ENCODE measurements at regions not wholly inside any gene's neighbourhood (a gene's known extent, or its start where the extent isn't known, plus 50 kb on each side); places are given as distances from the start of the nearest gene placed in this dataset.
A peak's percentile ranks its signal among the peaks of the same experiment; 100 is the strongest.

DNA sequence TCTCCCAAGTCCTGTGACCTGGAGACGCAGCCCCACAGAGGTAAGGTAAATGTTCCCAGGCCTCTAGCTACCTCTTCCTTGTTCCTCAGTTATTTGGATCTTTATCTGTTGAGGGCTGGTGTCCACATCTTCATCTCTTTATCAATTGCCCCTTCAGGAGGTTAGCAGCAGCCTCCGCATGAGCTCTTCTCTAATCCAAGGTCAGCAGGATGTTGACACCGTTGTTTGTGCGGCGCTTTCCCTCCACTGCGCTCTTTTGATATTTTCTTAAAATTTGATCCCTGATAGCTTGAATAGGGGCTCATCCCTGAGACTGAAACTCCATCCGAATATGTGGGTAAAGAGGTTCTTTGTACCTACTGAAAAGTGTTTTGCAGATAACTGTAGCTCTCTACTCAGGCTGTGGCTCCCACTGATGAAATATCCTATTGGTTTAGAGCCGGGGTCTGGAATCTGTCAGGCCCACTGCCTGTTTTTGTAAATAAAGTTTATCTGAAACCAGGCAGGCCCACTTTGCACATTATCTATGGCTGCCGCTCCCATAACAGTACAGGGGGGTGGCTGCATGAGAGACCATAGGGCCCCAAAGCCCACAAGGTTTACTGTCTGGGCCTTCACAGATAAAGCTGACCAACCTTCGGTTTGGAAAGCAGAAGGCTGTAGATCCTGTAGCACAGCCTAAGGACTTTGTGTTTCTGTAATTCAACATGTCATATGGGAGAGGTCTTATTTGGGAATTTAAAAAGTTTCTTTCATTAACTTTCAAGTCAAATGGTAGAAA is 362.6 kb downstream of the QKI start (continued):
- TF ChIP-seq ZNF436 (CRISPR knock-in tag; IDR thresholded peaks at IDR 0.05) (no peak), NR1H2 (CRISPR knock-in tag; IDR thresholded peaks at IDR 0.05) (no peak), AFF1 (IDR thresholded peaks at IDR 0.05; ENCODE audit: low read depth in 1 of 2, partially characterized antibody in 2 of 2) (peak in 1 of 2 experiments; percentile 92), EHMT2 (IDR thresholded peaks at IDR 0.05) (peak; percentile 36; the same call in 1 of the 2 replicates), MYC (IDR thresholded peaks at IDR 0.05; ENCODE audit: low read depth, low read length) (peak; percentile 66), MYC (CRISPR knock-in tag; IDR thresholded peaks at IDR 0.05; ENCODE audit: borderline replicate concordance, low read depth) (no peak), FIP1L1 (IDR thresholded peaks at IDR 0.05; ENCODE audit: low read depth, low read length, poor library complexity, severe bottlenecking) (no peak), GMEB1 (CRISPR knock-in tag; IDR thresholded peaks at IDR 0.05) (no peak), ERF (CRISPR knock-in tag; IDR thresholded peaks at IDR 0.05) (no peak), FOXP1 (CRISPR knock-in tag; IDR thresholded peaks at IDR 0.05) (peak; percentile 82; the same call in 1 of the 2 replicates), ZNF263 (CRISPR knock-in tag; IDR thresholded peaks at IDR 0.05; ENCODE audit: borderline replicate concordance) (no peak), NFE2L1 (tag; IDR thresholded peaks at IDR 0.05; ENCODE audit: borderline replicate concordance, low read depth) (no peak), FOXK2 (conservative IDR thresholded peaks at IDR 0.05 in 1 of 2, IDR thresholded peaks at IDR 0.05 in 1 of 2; ENCODE audit: low read depth in 2 of 2) (peak; percentile 86 to 88), ZNF695 (CRISPR knock-in tag; IDR thresholded peaks at IDR 0.05) (no peak), GTF2A2 (tag; IDR thresholded peaks at IDR 0.05) (no peak), ARHGAP35 (IDR thresholded peaks at IDR 0.05; ENCODE audit: partially characterized antibody) (no peak), ZNF217 (CRISPR knock-in tag; IDR thresholded peaks at IDR 0.05) (no peak), FOXA3 (CRISPR knock-in tag; conservative IDR thresholded peaks at IDR 0.05 in 1 of 2, IDR thresholded peaks at IDR 0.05 in 1 of 2) (peak; percentile 76 to 84), RBFOX2 (IDR thresholded peaks at IDR 0.05; ENCODE audit: low read depth, low read length) (no peak), CSDE1 (IDR thresholded peaks at IDR 0.05) (no peak), SMARCA5 (IDR thresholded peaks at IDR 0.05) (no peak), ZFP1 (CRISPR knock-in tag; IDR thresholded peaks at IDR 0.05) (no peak)
- TF ChIP-seq, protein P1, sequence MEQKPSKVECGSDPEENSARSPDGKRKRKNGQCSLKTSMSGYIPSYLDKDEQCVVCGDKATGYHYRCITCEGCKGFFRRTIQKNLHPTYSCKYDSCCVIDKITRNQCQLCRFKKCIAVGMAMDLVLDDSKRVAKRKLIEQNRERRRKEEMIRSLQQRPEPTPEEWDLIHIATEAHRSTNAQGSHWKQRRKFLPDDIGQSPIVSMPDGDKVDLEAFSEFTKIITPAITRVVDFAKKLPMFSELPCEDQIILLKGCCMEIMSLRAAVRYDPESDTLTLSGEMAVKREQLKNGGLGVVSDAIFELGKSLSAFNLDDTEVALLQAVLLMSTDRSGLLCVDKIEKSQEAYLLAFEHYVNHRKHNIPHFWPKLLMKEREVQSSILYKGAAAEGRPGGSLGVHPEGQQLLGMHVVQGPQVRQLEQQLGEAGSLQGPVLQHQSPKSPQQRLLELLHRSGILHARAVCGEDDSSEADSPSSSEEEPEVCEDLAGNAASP (IDR thresholded peaks at IDR 0.05) = no peak

All from K562 (cell line).